H1 (cell line): ENCODE measurements at regions not wholly inside any gene's neighbourhood (a gene's known extent, or its start where the extent isn't known, plus 50 kb on each side); places are given as distances from the start of the nearest gene placed in this dataset.

Source experiments
- CTCF ChIA-PET: fragments of 300-600 bp; sonication (Branson Sonifier 250); formaldehyde crosslinking; loops from one replicate; lab custom pipeline; 2021; ENCODE audit not compliant: partially characterized antibody; lab: Charles Lee
- POLR2A ChIA-PET: fragments of 300-600 bp; sonication (Branson Sonifier 250); formaldehyde crosslinking; loops from one replicate; lab custom pipeline; 2021; ENCODE audit warnings: inconsistent platforms; ENCODE audit not compliant: partially characterized antibody; lab: Charles Lee
- DNase-seq, 2 experiments: peaks; one replicate each; pipeline versions ENCODE4 v3.0.0 to v3.0.0-alpha.2; 2010 to 2022; ENCODE audit warnings: low spot score in 2 of 2, low read depth in 1 of 2, mixed read lengths in 1 of 2
- FAIRE-seq: peaks from 2 replicates; lab custom pipeline; 2011; peaks lifted over from hg19 to GRCh38; lab: Jason Lieb, UNC
- H2AFZ ChIP-seq: 2 replicates; pipeline ENCODE4 v1.8.1; 2012; ENCODE audit warnings: low read length, inconsistent platforms
- H2AK5ac ChIP-seq: 2 replicates; pipeline ENCODE4 v1.6.1; 2013; ENCODE audit warnings: low read depth, low read length
- H2BK120ac ChIP-seq: replicated peaks from 2 replicates; pipeline ENCODE3; 2013; ENCODE audit warnings: low read depth, low read length, inconsistent platforms
- H2BK12ac ChIP-seq: 2 replicates; pipeline ENCODE4 v1.6.1; 2013; ENCODE audit warnings: low read depth, low read length
- H2BK15ac ChIP-seq: 2 replicates; pipeline ENCODE4 v1.6.1; 2013; ENCODE audit warnings: low read length
- H2BK20ac ChIP-seq: 2 replicates; pipeline ENCODE4 v1.6.1; 2013; ENCODE audit warnings: low read length
- H2BK5ac ChIP-seq: 2 replicates; pipeline ENCODE4 v1.6.1; 2013; ENCODE audit warnings: low read depth, low read length
- H3K14ac ChIP-seq: 2 replicates; pipeline ENCODE4 v1.6.1; 2013; ENCODE audit warnings: inconsistent platforms; ENCODE audit not compliant: insufficient read length
- H3K18ac ChIP-seq: 2 replicates; pipeline ENCODE4 v1.6.1; 2013; ENCODE audit warnings: low read length; ENCODE audit errors: extremely low read depth
- H3K23ac ChIP-seq: 2 replicates; pipeline ENCODE4 v1.6.1; 2013; ENCODE audit warnings: inconsistent platforms; ENCODE audit not compliant: insufficient read length
- H3K23me2 ChIP-seq: 2 replicates; pipeline ENCODE4 v1.6.1; 2013; ENCODE audit warnings: low read depth, low read length
- H3K27ac ChIP-seq: 2 replicates; pipeline ENCODE4 v1.6.1; 2011; ENCODE audit warnings: low read depth, low read length, inconsistent platforms
- H3K27me3 ChIP-seq, 4 experiments: replicated peaks in 1 of 4; 1 replicate in 1 of 4; 2 replicates in 3 of 4; pipeline versions ENCODE4 v1.6.1 to v1.8.1; 2011 to 2013; ENCODE audit warnings: low read length in 3 of 4, mild to moderate bottlenecking in 3 of 4, inconsistent platforms in 2 of 4, mixed read lengths in 2 of 4, moderate library complexity in 1 of 4; ENCODE audit not compliant: control insufficient read depth in 3 of 4, insufficient read depth in 3 of 4; ENCODE audit errors: extremely low read depth in 1 of 4
- H3K36me3 ChIP-seq, 4 experiments: 2 replicates each; pipeline versions ENCODE4 v1.6.1 to v1.8.1; 2011 to 2013; ENCODE audit warnings: mild to moderate bottlenecking in 4 of 4, low read length in 3 of 4, moderate library complexity in 2 of 4, control low read depth in 1 of 4, inconsistent platforms in 1 of 4; ENCODE audit not compliant: insufficient read depth in 4 of 4, control insufficient read depth in 2 of 4
- H3K4ac ChIP-seq: replicated peaks from 2 replicates; pipeline ENCODE3; 2013; ENCODE audit warnings: low read length, low read depth, mixed read lengths, inconsistent platforms; ENCODE audit not compliant: insufficient read length
- H3K4me1 ChIP-seq, 4 experiments: replicated peaks in 1 of 4; 1 replicate in 1 of 4; 2 replicates in 3 of 4; pipeline versions ENCODE4 v1.6.1 to v1.8.1; 2011 to 2013; ENCODE audit warnings: low read length in 3 of 4, inconsistent platforms in 2 of 4, mixed read lengths in 1 of 4; ENCODE audit not compliant: insufficient read depth in 4 of 4, control insufficient read depth in 3 of 4
- H3K4me2 ChIP-seq, 2 experiments: 2 replicates each; pipeline versions ENCODE4 v1.6.1 to v1.8.1; 2011 to 2013; ENCODE audit warnings: low read depth in 2 of 2, low read length in 2 of 2, control low read depth in 1 of 2, inconsistent platforms in 1 of 2, mild to moderate bottlenecking in 1 of 2; ENCODE audit not compliant: insufficient read depth in 1 of 2
- H3K4me3 ChIP-seq, 4 experiments: fragments of 200-600, 300-600 bp in 1 of 4; sonication (generic), shearing (Covaris generic), sonication (Bioruptor Twin) in 1 of 4; 2 replicates each; pipeline versions ENCODE4 v1.5.1 to v1.8.1; 2011 to 2016; ENCODE audit warnings: low read length in 4 of 4, low read depth in 3 of 4, control low read depth in 2 of 4, inconsistent platforms in 2 of 4, mild to moderate bottlenecking in 2 of 4, mixed read lengths in 1 of 4, moderate library complexity in 1 of 4; ENCODE audit not compliant: insufficient read depth in 2 of 4; ENCODE audit errors: extremely low read depth in 1 of 4
- H3K56ac ChIP-seq: replicated peaks from 2 replicates; pipeline ENCODE3; 2013; ENCODE audit warnings: low read depth, mild to moderate bottlenecking, mixed read lengths, low read length, inconsistent platforms; ENCODE audit not compliant: insufficient read length
- H3K79me1 ChIP-seq: 2 replicates; pipeline ENCODE4 v1.6.1; 2013; ENCODE audit warnings: low read depth, low read length, control low read depth
- H3K79me2 ChIP-seq, 2 experiments: 2 replicates each; pipeline versions ENCODE4 v1.6.1 to v1.8.1; 2012 to 2013; ENCODE audit warnings: low read length in 2 of 2, mild to moderate bottlenecking in 2 of 2, inconsistent platforms in 1 of 2; ENCODE audit not compliant: insufficient read depth in 2 of 2, control insufficient read depth in 1 of 2
- H3K9ac ChIP-seq, 4 experiments: replicated peaks in 1 of 4; 1 replicate in 1 of 4; 2 replicates in 3 of 4; pipeline versions ENCODE4 v1.6.1 to v1.8.1; 2011 to 2013; ENCODE audit warnings: low read depth in 3 of 4, low read length in 3 of 4, control low read depth in 2 of 4, mild to moderate bottlenecking in 2 of 4, moderate library complexity in 2 of 4, inconsistent platforms in 1 of 4; ENCODE audit errors: extremely low read depth in 1 of 4
- H3K9me3 ChIP-seq, 2 experiments: 2 replicates each; pipeline versions ENCODE4 v1.6.1 to v1.8.1; 2012 to 2013; ENCODE audit warnings: mild to moderate bottlenecking in 2 of 2, moderate library complexity in 2 of 2, control low read depth in 1 of 2, inconsistent platforms in 1 of 2, low read depth in 1 of 2, low read length in 1 of 2, mixed read lengths in 1 of 2; ENCODE audit not compliant: insufficient read depth in 2 of 2
- H4K20me1 ChIP-seq, 2 experiments: replicated peaks in 1 of 2; 2 replicates each; pipeline versions ENCODE3 to v1.8.1; 2011 to 2013; ENCODE audit warnings: inconsistent platforms in 2 of 2, low read length in 2 of 2, mild to moderate bottlenecking in 1 of 2; ENCODE audit not compliant: insufficient read depth in 2 of 2, control insufficient read depth in 1 of 2
- H4K5ac ChIP-seq: 2 replicates; pipeline ENCODE4 v1.6.1; 2013; ENCODE audit warnings: low read length, low read depth, mixed read lengths, inconsistent platforms; ENCODE audit not compliant: insufficient read length
- H4K8ac ChIP-seq: 2 replicates; pipeline ENCODE4 v1.8.0; 2013; ENCODE audit warnings: mild to moderate bottlenecking, moderate library complexity, low read length, inconsistent platforms; ENCODE audit not compliant: insufficient read depth; ENCODE audit errors: extremely low read depth
- H4K91ac ChIP-seq: replicated peaks from 2 replicates; pipeline ENCODE3; 2013; ENCODE audit warnings: low read length, mixed read lengths, inconsistent platforms; ENCODE audit not compliant: insufficient read length
- ATF3 ChIP-seq: IDR thresholded peaks from 2 replicates; pipeline ENCODE4 v1.6.1; 2011; ENCODE audit warnings: low read depth, mild to moderate bottlenecking, low read length; ENCODE audit not compliant: insufficient read depth
- CHD2 ChIP-seq: IDR thresholded peaks from 2 replicates; pipeline ENCODE4 v1.6.1; 2012; ENCODE audit warnings: low read length, improper control_type of control experiment
- FOSL1 ChIP-seq: IDR thresholded peaks from 2 replicates; pipeline ENCODE4 v1.6.1; 2011; ENCODE audit warnings: mild to moderate bottlenecking, low read depth, low read length, moderate library complexity; ENCODE audit not compliant: insufficient read depth
- JUN ChIP-seq: IDR thresholded peaks from 2 replicates; pipeline ENCODE4 v1.6.1; 2011; ENCODE audit warnings: low read depth, mild to moderate bottlenecking, improper control_type of control experiment, low read length
- JUND ChIP-seq: IDR thresholded peaks from 2 replicates; pipeline ENCODE4 v1.6.1; 2011; ENCODE audit warnings: mild to moderate bottlenecking, improper control_type of control experiment, low read length
- KDM1A ChIP-seq: fragments of 200-600, 300-600 bp; sonication (generic); IDR thresholded peaks from 2 replicates; pipeline ENCODE4 v1.7.1; 2016; ENCODE audit warnings: mild to moderate bottlenecking, low read length, borderline replicate concordance
- POLR2AphosphoS5 ChIP-seq: IDR thresholded peaks from 2 replicates; pipeline ENCODE4 v1.6.1; 2011; ENCODE audit warnings: low read depth, low read length
- SP1 ChIP-seq: IDR thresholded peaks from 2 replicates; pipeline ENCODE4 v1.6.1; 2011; ENCODE audit warnings: low read depth, low read length
- TCF12 ChIP-seq: IDR thresholded peaks from 2 replicates; pipeline ENCODE4 v1.6.1; 2011; ENCODE audit warnings: low read depth, mild to moderate bottlenecking, low read length

- H3K56ac ChIP-seq: no peak overlapping the region
- FAIRE-seq: no peak
Observed at GRCh38 chr15:97687654-97688053, 272.8 kb upstream of the ARRDC4 start.

More at GRCh38 chr15:97687654-97688053, 272.8 kb upstream of the ARRDC4 start:
- Histone ChIP-seq H3K23me2 (no peaks in the 10 kb centered on the region; the same call in 1 of the 2 replicates), H3K9me3 (no peaks in the 10 kb centered on the region), H2BK120ac (no peak overlapping the region), H2BK12ac (no peak overlapping the region), H3K79me2 (no peaks in the 10 kb centered on the region), H3K4me1 (no peaks in the 10 kb centered on the region), H3K18ac (no peak overlapping the region), H3K4me3 (no peak overlapping the region), H2AK5ac (no peak overlapping the region), H2BK5ac (no peak overlapping the region), H4K5ac (no peak overlapping the region), H4K20me1 (no peaks in the 10 kb centered on the region), H3K14ac (no peak overlapping the region), H3K27me3 (no peaks in the 10 kb centered on the region), H4K8ac (no peak overlapping the region), H2BK20ac (no peak overlapping the region), H2BK15ac (no peak overlapping the region), H3K23ac (no peak overlapping the region), H4K91ac (no peak overlapping the region), H3K79me1 (no peaks in the 10 kb centered on the region), H2AFZ (no peak overlapping the region), H3K4ac (no peak overlapping the region), H3K9ac (no peak overlapping the region), H3K27ac (no peak overlapping the region), H3K4me2 (no peak overlapping the region), H3K36me3 (no peaks in the 10 kb centered on the region)
- no peak for TF ChIP-seq TCF12
- TF ChIP-seq ATF3: no peak
- TF ChIP-seq JUND: no peak
- no peak for TF ChIP-seq SP1
- no peak for TF ChIP-seq JUN
- TF ChIP-seq FOSL1: no peak
- TF ChIP-seq CHD2: no peak
- no peak for TF ChIP-seq KDM1A
- no peak for TF ChIP-seq POLR2AphosphoS5
- no peak for DNase-seq
- CTCF ChIA-PET: no interaction called here
- POLR2A ChIA-PET: no interaction called here
